ENCODE measurements at regions not wholly inside any gene's neighbourhood (a gene's known extent, or its start where the extent isn't known, plus 50 kb on each side); places are given as distances from the start of the nearest gene placed in this dataset.

- no peak for TF ChIP-seq CTCF (IDR thresholded peaks at IDR 0.05; ENCODE audit: insufficient read depth, low read length)
- peak; percentile 0 for DNase-seq (ENCODE audit: low read depth)
- H3K4me3 ChIP-seq (ENCODE audit: low read depth, low read length), result no peak overlapping the region
Measured at GRCh38 chr2:3001615-3002560, 375.7 kb downstream of the EIPR1 start.

GRCh38 chr2:3000968-3001367 is 376.6 kb downstream of the EIPR1 start:
- no peak for DNase-seq (ENCODE audit: low read depth)
- no peak overlapping the region for H3K4me3 ChIP-seq (ENCODE audit: low read depth, low read length)
- no peak for TF ChIP-seq CTCF (IDR thresholded peaks at IDR 0.05; ENCODE audit: insufficient read depth, low read length)

- no peak for TF ChIP-seq CTCF (IDR thresholded peaks at IDR 0.05; ENCODE audit: insufficient read depth, low read length)
- no peak overlapping the region for H3K4me3 ChIP-seq (ENCODE audit: low read depth, low read length)
- no peak for DNase-seq (ENCODE audit: low read depth)
Measured at GRCh38 chr2:3000125-3000524, 377.5 kb downstream of the EIPR1 start.

GRCh38 chr2:2998971-2999370 is 378.6 kb downstream of the EIPR1 start:
- DNase-seq (ENCODE audit: low read depth), result no peak
- H3K4me3 ChIP-seq (ENCODE audit: low read depth, low read length), result no peak overlapping the region
- TF ChIP-seq CTCF (IDR thresholded peaks at IDR 0.05; ENCODE audit: insufficient read depth, low read length), result no peak

GRCh38 chr2:2993172-2993692 is 384.4 kb downstream of the EIPR1 start:
- no peak for DNase-seq (ENCODE audit: low read depth)
- TF ChIP-seq CTCF (IDR thresholded peaks at IDR 0.05; ENCODE audit: insufficient read depth, low read length), result no peak
- no peak overlapping the region for H3K4me3 ChIP-seq (ENCODE audit: low read depth, low read length)

GRCh38 chr2:2992634-2993033 is 385.0 kb downstream of the EIPR1 start:
- TF ChIP-seq CTCF (IDR thresholded peaks at IDR 0.05; ENCODE audit: insufficient read depth, low read length), result no peak
- DNase-seq (ENCODE audit: low read depth), result no peak
- H3K4me3 ChIP-seq (ENCODE audit: low read depth, low read length), result no peak overlapping the region

Measured in fibroblast of the aortic adventitia (primary cell).